RWPE1 (cell line): ENCODE measurements at regions not wholly inside any gene's neighbourhood (a gene's known extent, or its start where the extent isn't known, plus 50 kb on each side); places are given as distances from the start of the nearest gene placed in this dataset.

Source experiments
- CTCF ChIA-PET: fragments of 350-600 bp; sonication (Branson Sonifier 250); formaldehyde crosslinking; extraction: SDS; loops from one replicate; lab custom pipeline; 2021; lab: Yijun Ruan, JAX
- POLR2A ChIA-PET: fragments of 400-600 bp; formaldehyde crosslinking; extraction: SDS; loops from one replicate; lab custom pipeline; 2020; ENCODE audit warnings: antibody characterized with exemption; ENCODE audit not compliant: low non-redundant PET; lab: Yijun Ruan, JAX
- DNase-seq: peaks from one replicate; pipeline ENCODE4 v3.0.0; 2012; ENCODE audit warnings: low spot score
- H3K27ac ChIP-seq: fragments of 450-650 bp; 2 replicates; pipeline ENCODE4 v1.5.1; 2017
- TF ChIP-seq, protein P1 (sequence below): fragments of 450-650 bp; conservative IDR thresholded peaks from 2 replicates; pipeline ENCODE4 v1.5.1; 2017; ENCODE audit warnings: low read depth, mild to moderate bottlenecking

DNA sequence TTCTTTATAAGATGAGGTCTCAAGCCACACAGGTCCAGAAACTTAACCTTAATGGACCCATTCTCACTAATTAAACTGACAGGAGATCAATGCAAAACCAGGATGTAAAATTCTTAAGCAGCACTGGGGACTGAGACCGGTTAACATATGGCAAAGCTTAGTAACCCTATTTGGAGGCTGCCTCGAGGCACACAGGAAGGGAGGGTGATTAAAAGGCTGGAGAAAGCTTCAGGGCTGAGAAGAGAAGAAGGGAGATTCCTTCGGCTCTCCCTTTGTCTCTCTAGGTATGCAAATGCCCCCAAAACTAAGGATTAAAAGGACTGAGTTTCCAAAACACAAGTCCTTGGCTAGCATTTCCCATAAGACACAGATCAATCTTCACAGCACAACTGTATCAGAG lies 120.8 kb upstream of the DSCAM start:
- POLR2A ChIA-PET = no interaction called here

DNA sequence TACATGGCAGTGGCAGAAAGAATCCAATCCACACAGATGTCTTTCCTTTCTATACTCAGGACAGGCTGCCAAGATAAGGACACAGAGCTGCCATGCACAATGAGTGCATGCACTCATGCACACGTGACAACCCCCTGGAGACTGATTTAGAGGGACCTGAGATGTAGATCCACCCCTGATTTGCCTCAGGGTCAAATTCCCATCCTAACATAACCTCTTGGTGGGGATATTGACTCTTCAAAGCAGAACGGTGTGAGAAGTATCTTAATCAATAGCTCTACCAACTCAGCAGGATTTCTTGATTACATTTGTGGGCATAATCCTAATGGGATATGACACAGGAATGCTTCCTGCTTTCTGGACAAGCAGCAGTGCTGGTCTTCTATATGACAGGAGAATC lies 125.2 kb upstream of the DSCAM start:
- ChIA-PET POLR2A (no interaction called here), CTCF (no interaction called here)
- no peak for DNase-seq
- H3K27ac ChIP-seq = no peak overlapping the region
- TF ChIP-seq, protein P1, sequence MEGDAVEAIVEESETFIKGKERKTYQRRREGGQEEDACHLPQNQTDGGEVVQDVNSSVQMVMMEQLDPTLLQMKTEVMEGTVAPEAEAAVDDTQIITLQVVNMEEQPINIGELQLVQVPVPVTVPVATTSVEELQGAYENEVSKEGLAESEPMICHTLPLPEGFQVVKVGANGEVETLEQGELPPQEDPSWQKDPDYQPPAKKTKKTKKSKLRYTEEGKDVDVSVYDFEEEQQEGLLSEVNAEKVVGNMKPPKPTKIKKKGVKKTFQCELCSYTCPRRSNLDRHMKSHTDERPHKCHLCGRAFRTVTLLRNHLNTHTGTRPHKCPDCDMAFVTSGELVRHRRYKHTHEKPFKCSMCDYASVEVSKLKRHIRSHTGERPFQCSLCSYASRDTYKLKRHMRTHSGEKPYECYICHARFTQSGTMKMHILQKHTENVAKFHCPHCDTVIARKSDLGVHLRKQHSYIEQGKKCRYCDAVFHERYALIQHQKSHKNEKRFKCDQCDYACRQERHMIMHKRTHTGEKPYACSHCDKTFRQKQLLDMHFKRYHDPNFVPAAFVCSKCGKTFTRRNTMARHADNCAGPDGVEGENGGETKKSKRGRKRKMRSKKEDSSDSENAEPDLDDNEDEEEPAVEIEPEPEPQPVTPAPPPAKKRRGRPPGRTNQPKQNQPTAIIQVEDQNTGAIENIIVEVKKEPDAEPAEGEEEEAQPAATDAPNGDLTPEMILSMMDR = no peak

More for the DNA sequence above, 120.8 kb upstream of the DSCAM start:
- CTCF ChIA-PET = no interaction called here
- TF ChIP-seq, protein P1 = no peak
- no peak overlapping the region for H3K27ac ChIP-seq
- no peak for DNase-seq

DNA sequence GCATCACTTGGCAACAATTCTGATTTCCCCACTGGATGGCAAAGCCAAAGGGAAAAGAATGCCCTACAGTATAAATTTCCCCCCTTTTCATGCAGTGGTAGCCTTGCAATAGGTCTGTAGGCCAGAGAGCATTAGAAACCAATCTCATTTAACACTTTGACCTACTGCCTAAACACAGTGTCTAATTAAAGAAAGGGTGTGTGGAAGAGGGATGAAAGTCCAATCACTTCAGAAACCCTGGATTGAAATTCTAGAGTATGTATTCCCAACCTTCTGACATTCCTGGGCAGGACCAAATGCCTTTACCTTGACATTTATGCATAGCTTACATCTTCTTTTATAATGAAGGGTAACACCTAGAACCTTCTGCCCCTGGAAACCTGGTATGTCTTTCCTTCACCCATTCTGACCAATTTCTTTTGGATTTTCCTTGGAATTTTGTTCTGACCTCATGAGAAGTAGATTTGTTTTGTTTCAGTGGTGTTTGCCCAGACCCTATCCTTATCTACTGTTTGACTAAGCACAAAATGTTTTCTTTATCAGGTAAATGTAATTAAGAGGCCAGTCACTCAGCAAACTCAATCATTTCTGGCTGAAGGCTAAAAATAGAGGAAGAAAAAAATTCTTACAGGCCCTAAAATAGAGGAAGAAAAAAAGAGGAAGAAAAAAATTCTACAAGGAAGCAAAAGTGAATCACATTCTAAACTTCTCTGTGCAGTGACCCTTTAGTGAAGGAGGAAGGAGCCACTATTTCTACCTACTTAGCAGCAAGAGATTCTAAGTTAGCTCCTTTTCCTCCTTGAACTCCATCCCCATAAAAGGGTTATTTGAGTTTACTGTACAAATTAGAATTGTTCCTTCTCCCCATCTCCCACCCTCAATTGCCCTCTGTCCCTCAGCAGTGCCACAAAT lies 129.5 kb upstream of the DSCAM start:
- TF ChIP-seq, protein P1 = no peak
- CTCF ChIA-PET = no interaction called here
- POLR2A ChIA-PET = no interaction called here
- DNase-seq = no peak
- no peak overlapping the region for H3K27ac ChIP-seq

DNA sequence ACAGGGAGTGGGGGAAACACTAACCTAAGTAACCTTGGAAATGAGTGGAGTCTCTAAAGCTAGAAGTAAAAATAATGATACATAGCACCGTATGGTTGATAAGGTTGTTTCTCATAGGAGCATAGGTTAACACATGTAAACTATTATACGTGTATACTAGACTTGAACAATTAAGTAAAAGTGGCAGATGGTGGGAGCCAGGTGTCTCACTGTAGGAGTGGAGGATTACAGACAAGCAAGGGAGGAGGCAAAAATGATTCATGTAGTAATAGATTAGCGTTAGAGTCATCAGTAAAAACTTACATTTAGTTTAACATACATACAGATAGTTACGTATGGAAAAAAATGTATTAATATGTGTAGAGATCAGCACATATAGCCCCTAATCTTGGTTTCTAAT lies 138.4 kb upstream of the DSCAM start:
- POLR2A ChIA-PET = no interaction called here
- H3K27ac ChIP-seq = no peak overlapping the region
- TF ChIP-seq, protein P1 = no peak
- CTCF ChIA-PET = no interaction called here
- no peak for DNase-seq

DNA sequence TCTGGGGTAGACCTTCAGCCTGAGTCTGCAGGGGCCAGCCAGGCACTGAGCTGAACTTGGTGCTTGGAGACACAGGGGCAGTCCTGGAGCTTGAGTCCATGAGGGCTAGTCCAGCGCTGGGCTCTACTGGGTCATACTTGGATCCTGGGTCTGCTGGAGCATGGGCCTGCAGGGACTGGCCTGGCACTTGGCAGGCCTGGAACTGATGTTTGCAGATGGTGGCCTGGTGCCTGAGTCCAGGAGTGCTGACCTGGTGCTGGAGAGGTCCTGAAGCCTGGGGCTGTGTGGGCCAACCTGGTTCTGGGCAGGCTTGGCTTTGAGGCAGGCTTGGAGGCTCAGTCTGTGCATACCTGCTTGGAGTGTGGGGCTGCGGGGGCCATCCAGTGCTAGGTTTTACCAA lies 143.4 kb upstream of the DSCAM start:
- ChIA-PET CTCF (no interaction called here), POLR2A (no interaction called here)
- DNase-seq = no peak
- TF ChIP-seq, protein P1 = no peak
- no peak overlapping the region for H3K27ac ChIP-seq

DNA sequence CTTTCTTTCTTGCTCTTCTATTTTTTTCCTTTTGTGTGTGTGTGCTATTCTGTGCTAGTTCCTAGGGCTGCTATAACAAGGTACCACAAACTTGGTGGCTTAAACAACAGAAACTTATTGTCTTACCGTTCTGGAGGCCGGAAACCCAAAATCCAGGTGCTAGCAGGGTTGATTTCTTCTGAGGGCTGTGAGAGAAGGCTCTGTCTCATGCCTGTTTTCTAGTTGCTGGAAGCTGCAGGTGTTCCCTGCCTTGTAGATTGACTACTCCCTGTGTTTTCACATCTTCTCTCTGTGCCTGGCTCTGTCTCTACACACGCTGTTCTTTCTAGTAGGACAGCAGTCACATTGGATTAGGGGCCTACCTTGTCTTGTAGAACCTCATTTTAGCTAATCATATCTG lies 150.9 kb upstream of the DSCAM start:
- TF ChIP-seq, protein P1 = no peak
- CTCF ChIA-PET = interaction anchor here (0.6 to 0.7 kb wide), 3 partner anchors 17 to 1577 kb away, joined by 3 to 8 read pairs (median 3); no protein-coding TSS in a partner anchor
- POLR2A ChIA-PET = no interaction called here
- no peak overlapping the region for H3K27ac ChIP-seq
- DNase-seq = no peak
